Uterus (tissue), 2 donors: ENCODE measurements at regions not wholly inside any gene's neighbourhood (a gene's known extent, or its start where the extent isn't known, plus 50 kb on each side); places are given as distances from the start of the nearest gene placed in this dataset.

Experiments
- POLR2A ChIP-seq, 2 donors: fragments of 450-650 bp; IDR thresholded peaks; one replicate each; pipeline ENCODE4 v1.6.1; 2016; ENCODE audit warnings: antibody characterized with exemption in 2 of 2, mild to moderate bottlenecking in 1 of 2, moderate library complexity in 1 of 2
- TF ChIP-seq, protein P1 (sequence below), 4 experiments: fragments of 200-600 bp in 2 of 4; fragments of 450-650 bp in 2 of 4; sonication (generic) in 2 of 4; IDR thresholded peaks; one replicate each; pipeline ENCODE4 v1.5.1; 2016 to 2019; ENCODE audit warnings: antibody characterized with exemption in 4 of 4, mild to moderate bottlenecking in 2 of 4, moderate library complexity in 1 of 4

DNA sequence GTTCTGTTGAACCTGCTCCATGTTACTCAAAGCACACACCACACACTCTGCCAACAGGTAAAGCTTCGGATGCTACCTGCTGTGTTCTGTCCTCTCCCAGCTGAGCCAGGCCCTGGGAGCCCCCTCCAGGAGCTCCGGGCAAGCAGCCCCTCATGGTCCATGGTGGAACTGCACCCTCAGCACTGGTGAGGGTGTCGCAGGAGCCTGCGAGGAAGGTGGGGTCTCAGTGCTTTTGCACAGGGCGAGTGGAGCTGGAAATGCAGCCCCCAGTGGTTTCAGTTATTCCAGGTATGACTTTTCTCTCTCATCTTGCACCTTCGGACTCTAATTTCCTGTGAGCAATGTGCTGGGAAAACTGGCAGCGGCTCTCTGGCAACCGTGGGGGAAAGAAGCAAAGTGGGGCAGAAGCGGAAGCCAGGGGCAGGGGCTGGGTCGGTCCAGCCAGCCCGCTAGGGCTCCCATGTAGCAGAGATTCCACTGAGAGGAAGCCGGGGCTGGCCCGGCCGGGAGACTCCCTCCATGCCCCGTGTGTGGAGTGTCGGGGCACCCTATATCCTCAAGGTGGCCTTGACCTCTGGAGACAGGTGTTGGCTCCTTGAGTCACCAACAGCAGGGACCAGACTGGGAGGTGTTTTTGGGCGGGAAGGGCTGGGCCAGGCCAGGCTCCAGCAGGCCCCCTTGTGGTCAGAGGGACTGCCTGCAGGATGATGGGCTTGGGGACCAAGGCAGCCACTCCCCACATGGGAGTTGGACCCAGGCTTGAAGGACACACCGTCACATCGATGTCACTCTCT, 75.6 kb upstream of the PRSS3 start:
- no peak for TF ChIP-seq POLR2A (IDR thresholded peaks at IDR 0.05)
- TF ChIP-seq, protein P1, sequence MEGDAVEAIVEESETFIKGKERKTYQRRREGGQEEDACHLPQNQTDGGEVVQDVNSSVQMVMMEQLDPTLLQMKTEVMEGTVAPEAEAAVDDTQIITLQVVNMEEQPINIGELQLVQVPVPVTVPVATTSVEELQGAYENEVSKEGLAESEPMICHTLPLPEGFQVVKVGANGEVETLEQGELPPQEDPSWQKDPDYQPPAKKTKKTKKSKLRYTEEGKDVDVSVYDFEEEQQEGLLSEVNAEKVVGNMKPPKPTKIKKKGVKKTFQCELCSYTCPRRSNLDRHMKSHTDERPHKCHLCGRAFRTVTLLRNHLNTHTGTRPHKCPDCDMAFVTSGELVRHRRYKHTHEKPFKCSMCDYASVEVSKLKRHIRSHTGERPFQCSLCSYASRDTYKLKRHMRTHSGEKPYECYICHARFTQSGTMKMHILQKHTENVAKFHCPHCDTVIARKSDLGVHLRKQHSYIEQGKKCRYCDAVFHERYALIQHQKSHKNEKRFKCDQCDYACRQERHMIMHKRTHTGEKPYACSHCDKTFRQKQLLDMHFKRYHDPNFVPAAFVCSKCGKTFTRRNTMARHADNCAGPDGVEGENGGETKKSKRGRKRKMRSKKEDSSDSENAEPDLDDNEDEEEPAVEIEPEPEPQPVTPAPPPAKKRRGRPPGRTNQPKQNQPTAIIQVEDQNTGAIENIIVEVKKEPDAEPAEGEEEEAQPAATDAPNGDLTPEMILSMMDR (IDR thresholded peaks at IDR 0.05) = peak in 1 of 4 experiments; percentile 15
